ENCODE measurements at regions not wholly inside any gene's neighbourhood (a gene's known extent, or its start where the extent isn't known, plus 50 kb on each side); places are given as distances from the start of the nearest gene placed in this dataset.

DNA sequence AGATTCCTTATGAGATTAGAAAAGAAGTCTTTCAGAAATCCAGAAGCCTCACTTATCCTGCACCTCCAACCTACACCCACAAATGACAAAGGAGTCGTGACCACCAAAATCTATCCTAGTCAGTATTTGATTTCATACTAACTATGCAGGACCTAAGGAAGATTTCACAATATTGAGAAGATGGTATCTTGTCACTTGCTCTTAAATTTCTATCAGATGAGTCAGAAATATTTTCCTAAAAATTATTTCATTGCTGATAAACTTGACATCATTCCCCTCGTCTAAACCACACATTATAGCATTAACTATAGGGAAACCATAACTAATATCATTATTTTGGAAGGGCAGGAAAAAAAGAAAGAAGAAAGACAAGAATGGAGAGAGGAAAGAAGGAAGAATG is 138.0 kb upstream of the THBS1 start:
- Histone ChIP-seq H3K36me3 (ENCODE audit: control insufficient read depth, low read length) (no peaks in the 10 kb centered on the region), H3K9me2 (replicated peaks; ENCODE audit: control insufficient read depth, low read length) (no peaks in the 10 kb centered on the region), H3F3A (ENCODE audit: control insufficient read depth, insufficient read depth) (no peaks in the 10 kb centered on the region), H3K4me3 (ENCODE audit: low read length) (no peak overlapping the region), H4K20me1 (ENCODE audit: control insufficient read depth, insufficient read depth, low read depth, low read length) (no peaks in the 10 kb centered on the region), H3K27me3 (ENCODE audit: control insufficient read depth, low read length) (no peaks in the 10 kb centered on the region), H3K79me2 (ENCODE audit: control insufficient read depth, low read length) (no peaks in the 10 kb centered on the region), H3K9me3 (ENCODE audit: control insufficient read depth, insufficient read depth, low read length) (no peaks in the 10 kb centered on the region), H3K4me2 (ENCODE audit: low read length) (no peak overlapping the region), H3K27ac (ENCODE audit: low read depth, low read length) (no peak overlapping the region), H3K4me1 (ENCODE audit: control insufficient read depth, low read length) (no peaks in the 10 kb centered on the region)
- TF ChIP-seq EZH2phosphoT487 (IDR thresholded peaks at IDR 0.05; ENCODE audit: borderline replicate concordance, low read length) = no peak
- TF ChIP-seq, protein P1, sequence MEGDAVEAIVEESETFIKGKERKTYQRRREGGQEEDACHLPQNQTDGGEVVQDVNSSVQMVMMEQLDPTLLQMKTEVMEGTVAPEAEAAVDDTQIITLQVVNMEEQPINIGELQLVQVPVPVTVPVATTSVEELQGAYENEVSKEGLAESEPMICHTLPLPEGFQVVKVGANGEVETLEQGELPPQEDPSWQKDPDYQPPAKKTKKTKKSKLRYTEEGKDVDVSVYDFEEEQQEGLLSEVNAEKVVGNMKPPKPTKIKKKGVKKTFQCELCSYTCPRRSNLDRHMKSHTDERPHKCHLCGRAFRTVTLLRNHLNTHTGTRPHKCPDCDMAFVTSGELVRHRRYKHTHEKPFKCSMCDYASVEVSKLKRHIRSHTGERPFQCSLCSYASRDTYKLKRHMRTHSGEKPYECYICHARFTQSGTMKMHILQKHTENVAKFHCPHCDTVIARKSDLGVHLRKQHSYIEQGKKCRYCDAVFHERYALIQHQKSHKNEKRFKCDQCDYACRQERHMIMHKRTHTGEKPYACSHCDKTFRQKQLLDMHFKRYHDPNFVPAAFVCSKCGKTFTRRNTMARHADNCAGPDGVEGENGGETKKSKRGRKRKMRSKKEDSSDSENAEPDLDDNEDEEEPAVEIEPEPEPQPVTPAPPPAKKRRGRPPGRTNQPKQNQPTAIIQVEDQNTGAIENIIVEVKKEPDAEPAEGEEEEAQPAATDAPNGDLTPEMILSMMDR (IDR thresholded peaks at IDR 0.05; ENCODE audit: low read depth, low read length, poor library complexity, severe bottlenecking) = no peak

DNA sequence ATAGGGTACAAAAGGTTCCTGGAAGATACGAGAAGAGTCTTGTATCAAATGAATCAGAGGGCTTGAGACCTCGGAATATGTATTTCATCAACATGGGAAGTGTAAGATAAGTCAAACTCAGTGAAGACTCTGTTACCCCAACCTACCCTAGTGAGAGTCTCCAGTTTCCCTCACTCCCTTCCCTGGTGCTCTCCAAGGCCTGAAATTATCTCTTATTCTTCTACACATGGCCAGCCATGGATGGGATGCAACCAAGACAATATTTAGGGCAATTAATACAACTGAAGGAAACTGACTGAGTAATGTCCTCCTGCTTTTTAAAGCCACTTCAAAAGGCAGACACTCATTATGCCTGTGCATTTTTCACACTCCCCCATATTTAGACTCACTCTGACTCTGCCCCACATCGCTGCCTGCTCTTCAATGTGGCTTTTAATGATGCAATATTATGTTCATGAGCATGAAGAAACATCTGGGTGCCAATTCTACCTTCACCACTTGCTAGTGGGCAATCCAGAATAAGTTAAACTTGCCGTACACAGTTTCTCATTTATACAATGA is 137.1 kb upstream of the THBS1 start:
- no peaks in the 10 kb centered on the region for H3F3A ChIP-seq (ENCODE audit: control insufficient read depth, insufficient read depth)
- TF ChIP-seq, protein P1 (IDR thresholded peaks at IDR 0.05; ENCODE audit: low read depth, low read length, poor library complexity, severe bottlenecking) = no peak
- no peak for TF ChIP-seq EZH2phosphoT487 (IDR thresholded peaks at IDR 0.05; ENCODE audit: borderline replicate concordance, low read length)
- no peaks in the 10 kb centered on the region for H3K36me3 ChIP-seq (ENCODE audit: control insufficient read depth, low read length)
- H3K9me2 ChIP-seq (replicated peaks; ENCODE audit: control insufficient read depth, low read length) = no peaks in the 10 kb centered on the region
- H4K20me1 ChIP-seq (ENCODE audit: control insufficient read depth, insufficient read depth, low read depth, low read length) = no peaks in the 10 kb centered on the region
- H3K27ac ChIP-seq (ENCODE audit: low read depth, low read length) = no peak overlapping the region
- no peaks in the 10 kb centered on the region for H3K79me2 ChIP-seq (ENCODE audit: control insufficient read depth, low read length)
- H3K4me3 ChIP-seq (ENCODE audit: low read length) = no peak overlapping the region
- H3K4me2 ChIP-seq (ENCODE audit: low read length) = no peak overlapping the region
- H3K27me3 ChIP-seq (ENCODE audit: control insufficient read depth, low read length) = no peaks in the 10 kb centered on the region
- H3K4me1 ChIP-seq (ENCODE audit: control insufficient read depth, low read length) = no peaks in the 10 kb centered on the region
- no peaks in the 10 kb centered on the region for H3K9me3 ChIP-seq (ENCODE audit: control insufficient read depth, insufficient read depth, low read length)

DNA sequence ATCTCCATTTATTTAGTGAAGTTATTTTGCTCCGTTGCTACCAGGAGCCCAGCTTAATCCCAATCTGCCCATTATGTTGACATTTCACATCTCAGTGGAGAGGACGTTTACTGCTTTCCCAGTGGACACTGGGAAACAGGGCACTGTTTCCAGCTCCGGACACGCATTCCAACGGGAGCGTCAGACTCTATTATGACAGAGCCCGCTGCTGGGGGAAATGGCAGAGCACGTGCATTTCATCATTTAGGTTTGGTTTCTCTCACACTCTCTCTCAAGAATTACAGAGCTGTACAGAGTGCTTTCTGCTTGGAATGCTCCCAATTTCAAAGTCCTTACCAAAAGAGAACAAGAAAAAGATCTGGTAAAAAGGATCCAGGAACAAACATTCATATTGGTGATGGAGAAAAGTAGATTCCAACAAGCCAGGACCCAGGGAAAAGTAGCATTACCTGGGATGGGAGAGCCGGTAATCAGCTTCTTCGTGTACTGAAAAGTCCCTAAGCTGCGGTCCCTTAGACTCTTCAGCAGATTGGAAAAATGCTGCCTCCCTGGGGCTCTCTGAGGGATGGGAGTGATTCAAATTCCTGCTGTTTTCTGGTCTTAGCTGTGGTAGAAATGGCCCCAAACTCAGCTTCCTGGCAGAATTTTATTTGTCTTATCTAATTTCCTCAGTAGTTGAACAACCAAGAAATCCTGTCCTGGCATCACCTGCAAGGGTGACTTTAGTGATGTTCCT is 136.0 kb upstream of the THBS1 start:
- Histone ChIP-seq H3K4me3 (ENCODE audit: low read length) (no peak overlapping the region), H3K9me2 (replicated peaks; ENCODE audit: control insufficient read depth, low read length) (no peaks in the 10 kb centered on the region), H4K20me1 (ENCODE audit: control insufficient read depth, insufficient read depth, low read depth, low read length) (no peaks in the 10 kb centered on the region), H3K27me3 (ENCODE audit: control insufficient read depth, low read length) (no peaks in the 10 kb centered on the region), H3K27ac (ENCODE audit: low read depth, low read length) (no peak overlapping the region), H3K9me3 (ENCODE audit: control insufficient read depth, insufficient read depth, low read length) (no peaks in the 10 kb centered on the region), H3K36me3 (ENCODE audit: control insufficient read depth, low read length) (no peaks in the 10 kb centered on the region), H3K79me2 (ENCODE audit: control insufficient read depth, low read length) (no peaks in the 10 kb centered on the region), H3K4me2 (ENCODE audit: low read length) (no peak overlapping the region), H3F3A (ENCODE audit: control insufficient read depth, insufficient read depth) (no peaks in the 10 kb centered on the region), H3K4me1 (ENCODE audit: control insufficient read depth, low read length) (no peaks in the 10 kb centered on the region)
- TF ChIP-seq EZH2phosphoT487 (IDR thresholded peaks at IDR 0.05; ENCODE audit: borderline replicate concordance, low read length) = no peak
- TF ChIP-seq, protein P1 (IDR thresholded peaks at IDR 0.05; ENCODE audit: low read depth, low read length, poor library complexity, severe bottlenecking) = no peak
